Stomach (tissue), 8 donors: ENCODE measurements at regions not wholly inside any gene's neighbourhood (a gene's known extent, or its start where the extent isn't known, plus 50 kb on each side); places are given as distances from the start of the nearest gene placed in this dataset.

Source experiments
- DNase-seq, 2 donors: peaks; one replicate each; pipeline versions ENCODE4 v3.0.0 to v3.0.0-alpha.2; 2013 to 2019
- H3K27ac ChIP-seq, 5 donors: fragments of 200-600 bp in 4 of 5; sonication (generic) in 4 of 5; one replicate each; pipeline ENCODE4 v1.5.1; 2013 to 2019; ENCODE audit warnings: mild to moderate bottlenecking in 1 of 5, moderate library complexity in 1 of 5
- H3K27me3 ChIP-seq, 3 donors: fragments of 200-600 bp; sonication (generic); one replicate each; pipeline ENCODE4 v1.5.1; 2017 to 2019; ENCODE audit warnings: mixed run types in 1 of 3
- H3K36me3 ChIP-seq, 4 donors: fragments of 200-600 bp; sonication (generic); 1 replicate in 3 of 4; 2 replicates in 1 of 4; pipeline ENCODE4 v1.5.1; 2016 to 2019
- H3K4me1 ChIP-seq, 4 donors: fragments of 200-600 bp; sonication (generic); one replicate each; pipeline ENCODE4 v1.5.1; 2016 to 2019
- H3K4me3 ChIP-seq, 4 donors: fragments of 200-600 bp; sonication (generic) in 3 of 4; one replicate each; pipeline ENCODE4 v1.5.1; 2016 to 2019; ENCODE audit warnings: mild to moderate bottlenecking in 1 of 4
- H3K9me3 ChIP-seq, 4 donors: fragments of 200-600 bp; sonication (generic); one replicate each; pipeline ENCODE4 v1.5.1; 2016 to 2019
- EP300 ChIP-seq: sonication (generic); formaldehyde crosslinking; IDR thresholded peaks from one replicate; pipeline ENCODE4 v1.6.1; 2017; ENCODE audit warnings: antibody characterized with exemption
- POLR2A ChIP-seq, 4 donors: fragments of 450-650 bp; IDR thresholded peaks; one replicate each; pipeline ENCODE4 v1.6.1; 2016; ENCODE audit warnings: antibody characterized with exemption in 4 of 4, control low read depth in 2 of 4, mild to moderate bottlenecking in 1 of 4, moderate library complexity in 1 of 4
- POLR2AphosphoS5 ChIP-seq, 3 donors: sonication (generic); formaldehyde crosslinking; IDR thresholded peaks; one replicate each; pipeline ENCODE4 v1.6.1; 2016; ENCODE audit warnings: antibody characterized with exemption in 3 of 3
- WGBS, 5 donors: extraction: QIAGEN DNeasy Blood & Tissue Kit in 3 of 5; methylation state at CpG; one replicate each; pipeline versions ENCODE4 v1.1.5 to v1.1.7; 2013 to 2018; 5-methylcytosine and 5-hydroxymethylcytosine counted together
- intact Hi-C: fragments of 100-400 bp; cut with DNase I; formaldehyde crosslinking; loops from one replicate; pipeline ENCODE4 v1.15.1; 2023; ENCODE audit warnings: low total_unique reads
- TF ChIP-seq, protein P1 (sequence below), 7 experiments: fragments of 450-650 bp in 4 of 7; fragments of 200-600 bp in 3 of 7; sonication (generic) in 3 of 7; IDR thresholded peaks; one replicate each; pipeline ENCODE4 v1.5.1; 2016 to 2019; ENCODE audit warnings: antibody characterized with exemption in 7 of 7, control low read depth in 2 of 7, mild to moderate bottlenecking in 1 of 7
- donor health status: healthy with polysubstance abuse.
- donor health status: Bipolar disorder and iron deficiency.
- donor health status: healthy.

- no peaks in the 10 kb centered on the region for H3K27me3 ChIP-seq
These were observed 593.3 kb downstream of the CCSER2 start for GRCh38 chr10:84921701-84922100.

GRCh38 chr10:84924131-84924530, 595.7 kb downstream of the CCSER2 start:
- H3K36me3 ChIP-seq, result no peaks in the 10 kb centered on the region
- H3K27me3 ChIP-seq, result no peaks in the 10 kb centered on the region
- TF ChIP-seq, protein P1, sequence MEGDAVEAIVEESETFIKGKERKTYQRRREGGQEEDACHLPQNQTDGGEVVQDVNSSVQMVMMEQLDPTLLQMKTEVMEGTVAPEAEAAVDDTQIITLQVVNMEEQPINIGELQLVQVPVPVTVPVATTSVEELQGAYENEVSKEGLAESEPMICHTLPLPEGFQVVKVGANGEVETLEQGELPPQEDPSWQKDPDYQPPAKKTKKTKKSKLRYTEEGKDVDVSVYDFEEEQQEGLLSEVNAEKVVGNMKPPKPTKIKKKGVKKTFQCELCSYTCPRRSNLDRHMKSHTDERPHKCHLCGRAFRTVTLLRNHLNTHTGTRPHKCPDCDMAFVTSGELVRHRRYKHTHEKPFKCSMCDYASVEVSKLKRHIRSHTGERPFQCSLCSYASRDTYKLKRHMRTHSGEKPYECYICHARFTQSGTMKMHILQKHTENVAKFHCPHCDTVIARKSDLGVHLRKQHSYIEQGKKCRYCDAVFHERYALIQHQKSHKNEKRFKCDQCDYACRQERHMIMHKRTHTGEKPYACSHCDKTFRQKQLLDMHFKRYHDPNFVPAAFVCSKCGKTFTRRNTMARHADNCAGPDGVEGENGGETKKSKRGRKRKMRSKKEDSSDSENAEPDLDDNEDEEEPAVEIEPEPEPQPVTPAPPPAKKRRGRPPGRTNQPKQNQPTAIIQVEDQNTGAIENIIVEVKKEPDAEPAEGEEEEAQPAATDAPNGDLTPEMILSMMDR (IDR thresholded peaks at IDR 0.05), result no peak
- TF ChIP-seq POLR2AphosphoS5 (IDR thresholded peaks at IDR 0.05) (no peak), POLR2A (IDR thresholded peaks at IDR 0.05) (no peak), EP300 (no peak)
- H3K4me3 ChIP-seq, result no peak overlapping the region
- 77 to 87% (median 82%) methylated on average over 2 of the region's 2 CpGs for WGBS, 5 donors
- H3K27ac ChIP-seq, result no peak overlapping the region
- intact Hi-C loops, result no loop called here
- no peak for DNase-seq
- peaks cover 0 to 8% (median 3%) of the 10 kb centered on the region in 4 donors for H3K9me3 ChIP-seq
- no peaks in the 10 kb centered on the region for H3K4me1 ChIP-seq

More at GRCh38 chr10:84921701-84922100, 593.3 kb downstream of the CCSER2 start:
- Histone ChIP-seq H3K4me3 (no peak overlapping the region), H3K9me3 (peaks cover 0 to 15% (median 12%) of the 10 kb centered on the region in 4 donors), H3K4me1 (no peaks in the 10 kb centered on the region), H3K36me3 (no peaks in the 10 kb centered on the region), H3K27ac (no peak overlapping the region)
- 0 to 77% (median 23%) methylated on average over 1 of the region's 1 CpG for WGBS, 5 donors
- DNase-seq, result no peak
- intact Hi-C loops, result no loop called here
- TF ChIP-seq POLR2A (IDR thresholded peaks at IDR 0.05) (no peak), POLR2AphosphoS5 (IDR thresholded peaks at IDR 0.05) (no peak), EP300 (no peak)
- TF ChIP-seq, protein P1 (IDR thresholded peaks at IDR 0.05), result no peak

- intact Hi-C loops, result no loop called here
- no peak overlapping the region for H3K27ac ChIP-seq
- TF ChIP-seq POLR2AphosphoS5 (IDR thresholded peaks at IDR 0.05), result no peak
- TF ChIP-seq, protein P1 (IDR thresholded peaks at IDR 0.05), result no peak
- no peak for TF ChIP-seq EP300
- TF ChIP-seq POLR2A (IDR thresholded peaks at IDR 0.05), result no peak
- no peak overlapping the region for H3K4me3 ChIP-seq
- H3K9me3 ChIP-seq, result no peaks in the 10 kb centered on the region
- no peak for DNase-seq
- no peaks in the 10 kb centered on the region for H3K27me3 ChIP-seq
- H3K4me1 ChIP-seq, result no peaks in the 10 kb centered on the region
- no peaks in the 10 kb centered on the region for H3K36me3 ChIP-seq
These were observed 597.1 kb downstream of the CCSER2 start for GRCh38 chr10:84925495-84925894.

DNA sequence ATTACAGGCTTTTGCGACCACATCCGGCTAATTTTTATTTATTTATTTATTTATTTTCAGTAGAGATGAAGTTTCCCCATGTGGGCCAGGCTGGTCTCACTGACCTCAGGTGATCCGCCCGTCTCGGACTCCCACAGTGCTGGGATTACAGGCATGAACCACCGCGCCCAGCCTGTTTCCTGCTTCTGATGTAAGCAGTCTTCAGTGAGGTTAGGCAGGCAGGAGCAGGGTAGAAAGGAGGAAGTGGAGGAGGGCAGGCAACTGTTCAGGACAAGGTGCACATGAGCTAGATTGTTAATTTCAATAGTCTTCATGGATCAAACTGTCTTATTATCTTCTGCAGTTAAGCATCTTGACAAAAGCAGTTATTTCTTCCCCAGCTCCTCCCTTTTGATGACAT, 605.0 kb downstream of the CCSER2 start:
- Histone ChIP-seq H3K9me3 (no peaks in the 10 kb centered on the region), H3K27ac (no peak overlapping the region), H3K4me3 (no peak overlapping the region), H3K36me3 (no peaks in the 10 kb centered on the region), H3K27me3 (no peaks in the 10 kb centered on the region), H3K4me1 (no peaks in the 10 kb centered on the region)
- TF ChIP-seq, protein P1 (IDR thresholded peaks at IDR 0.05), result no peak
- 74 to 87% (median 80%) methylated on average over 7 of the region's 7 CpGs for WGBS, 5 donors
- DNase-seq, result no peak
- intact Hi-C loops, result no loop called here
